Left forelimb (tissue), 1 donor: ENCODE measurements at regions not wholly inside any gene's neighbourhood (a gene's known extent, or its start where the extent isn't known, plus 50 kb on each side); places are given as distances from the start of the nearest gene placed in this dataset.

Source experiments
- DNase-seq: peaks from one replicate; pipeline ENCODE4 v3.0.0-alpha.2; 2018; ENCODE audit warnings: low spot score

DNA sequence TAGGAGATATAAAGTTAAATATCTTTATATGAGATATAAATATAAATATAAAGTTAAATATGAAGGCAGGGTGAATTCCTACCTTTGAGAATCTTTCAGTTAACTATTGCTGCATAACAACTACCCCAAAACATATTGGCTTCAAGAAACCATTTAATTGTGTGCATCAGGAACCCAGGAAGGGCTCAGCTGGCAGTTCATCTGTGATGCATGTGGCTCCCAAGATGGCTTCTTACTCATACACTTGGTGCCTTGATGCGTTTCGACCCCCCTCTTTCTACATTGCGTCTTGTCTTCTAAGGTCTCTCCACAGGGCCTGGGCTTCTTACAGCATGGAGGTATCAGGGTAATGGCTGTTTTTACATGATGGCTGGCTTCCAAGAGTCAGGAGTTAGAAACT is 253.9 kb upstream of the CRY1 start:
- no peak for DNase-seq

DNA sequence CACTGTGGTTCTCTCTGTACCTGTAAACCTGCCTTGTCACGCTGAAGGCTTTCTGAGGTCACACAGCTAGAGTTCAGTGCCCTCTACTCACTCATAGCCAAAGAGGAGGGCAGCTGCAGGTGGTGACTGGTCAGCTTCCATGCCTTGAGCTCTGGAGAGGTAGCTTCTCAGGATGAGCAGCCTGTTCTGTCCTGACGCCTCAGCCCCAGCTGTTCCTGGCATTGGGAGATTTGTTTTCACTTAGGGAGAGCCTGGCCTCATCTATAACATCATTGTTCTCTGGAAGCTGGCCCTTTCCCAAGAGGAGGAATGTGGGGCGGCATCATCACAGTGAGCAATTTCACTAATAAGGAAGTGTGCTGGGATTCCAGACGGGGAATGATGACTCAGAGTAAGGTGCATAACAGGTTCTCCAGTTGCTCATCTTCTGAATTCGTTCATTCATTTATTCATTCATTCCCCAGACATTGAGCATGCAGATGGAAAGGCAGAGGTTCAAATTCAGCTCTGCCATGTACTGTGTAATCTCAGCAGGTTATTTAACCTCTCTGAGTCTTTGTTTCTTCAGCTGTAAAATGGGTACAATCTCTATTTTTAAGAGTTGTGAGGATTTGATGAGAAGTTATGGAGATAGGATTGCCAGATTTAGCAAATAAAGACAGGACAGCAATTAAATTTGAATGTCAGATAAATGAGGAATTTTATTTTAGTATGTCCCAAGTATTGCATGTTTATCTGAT is 255.8 kb upstream of the CRY1 start:
- DNase-seq, result no peak

GRCh38 chr12:107349839-107350238 is 256.5 kb upstream of the CRY1 start:
- DNase-seq, result no peak

DNA sequence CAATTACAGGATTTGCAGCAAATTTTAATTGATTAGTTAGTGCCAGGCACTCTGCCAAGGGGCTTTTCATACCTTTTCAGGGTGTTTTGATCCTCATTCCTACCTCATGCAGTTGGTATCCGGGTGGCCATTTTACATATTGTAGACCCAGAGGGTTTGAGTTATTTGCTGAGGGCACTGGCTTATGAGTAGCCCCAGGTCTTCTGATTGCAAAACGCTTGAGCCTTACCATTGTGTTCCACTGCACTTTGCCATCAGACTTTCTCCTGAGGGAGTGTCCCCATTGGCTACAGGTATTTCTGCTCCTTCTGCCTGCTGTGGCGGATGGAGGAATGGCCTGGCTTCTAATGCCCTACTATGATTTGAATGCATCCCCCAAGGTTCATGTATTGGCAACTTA is 257.8 kb upstream of the CRY1 start:
- no peak for DNase-seq

GRCh38 chr12:107351713-107352112 is 258.4 kb upstream of the CRY1 start:
- DNase-seq, result no peak

- no peak for DNase-seq
Measured at GRCh38 chr12:107352347-107353081, 259.2 kb upstream of the CRY1 start.

- DNase-seq, result no peak
Measured at GRCh38 chr12:107353312-107353711, 260.0 kb upstream of the CRY1 start.

GRCh38 chr12:107355004-107355565 is 261.7 kb upstream of the CRY1 start:
- DNase-seq, result no peak

GRCh38 chr12:107355612-107356011 is 262.3 kb upstream of the CRY1 start:
- DNase-seq, result no peak

- no peak for DNase-seq
Measured at GRCh38 chr12:107356266-107356936, 263.1 kb upstream of the CRY1 start.

DNA sequence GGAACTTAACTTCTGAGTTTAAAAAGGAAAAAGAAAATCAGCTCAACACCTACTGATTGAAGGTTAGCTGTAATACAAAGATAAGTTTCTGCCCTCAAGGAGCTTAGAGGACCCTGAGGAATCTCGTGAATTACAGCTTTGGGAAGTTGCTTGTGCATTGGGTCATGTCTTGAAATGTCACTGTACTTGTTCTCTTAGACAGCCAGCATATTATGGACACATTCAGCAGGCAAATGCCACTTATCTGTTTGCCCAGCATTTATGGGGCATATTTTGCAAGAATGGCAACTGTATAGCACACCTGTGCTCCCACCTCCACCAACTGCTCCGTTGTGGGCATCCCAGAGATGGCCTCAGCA is 263.6 kb upstream of the CRY1 start:
- DNase-seq, result no peak

GRCh38 chr12:107359382-107359781 is 266.0 kb upstream of the CRY1 start:
- no peak for DNase-seq

GRCh38 chr12:107360033-107360432 is 266.7 kb upstream of the CRY1 start:
- no peak for DNase-seq

- DNase-seq, result no peak
Measured at GRCh38 chr12:107360482-107360881, 267.1 kb upstream of the CRY1 start.

DNA sequence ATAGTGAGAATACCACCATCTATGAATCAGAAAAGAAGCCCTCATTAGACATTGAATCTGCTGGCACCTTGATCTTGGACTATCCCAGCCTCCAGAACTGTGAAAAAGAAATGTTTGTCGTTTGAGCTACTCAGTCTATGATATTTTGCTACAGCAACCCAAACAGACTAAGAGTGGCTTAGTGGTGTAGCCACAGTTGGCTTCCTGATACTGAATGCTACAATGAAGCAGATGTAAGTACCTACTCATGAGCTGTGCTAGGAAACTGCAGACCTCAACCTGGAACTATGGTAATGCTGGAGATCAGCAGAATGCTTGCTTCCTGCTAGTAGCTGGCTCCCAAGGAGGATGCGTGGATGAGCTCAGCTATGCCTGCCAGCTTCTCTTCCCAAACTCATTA is 268.6 kb upstream of the CRY1 start:
- DNase-seq, result no peak

DNA sequence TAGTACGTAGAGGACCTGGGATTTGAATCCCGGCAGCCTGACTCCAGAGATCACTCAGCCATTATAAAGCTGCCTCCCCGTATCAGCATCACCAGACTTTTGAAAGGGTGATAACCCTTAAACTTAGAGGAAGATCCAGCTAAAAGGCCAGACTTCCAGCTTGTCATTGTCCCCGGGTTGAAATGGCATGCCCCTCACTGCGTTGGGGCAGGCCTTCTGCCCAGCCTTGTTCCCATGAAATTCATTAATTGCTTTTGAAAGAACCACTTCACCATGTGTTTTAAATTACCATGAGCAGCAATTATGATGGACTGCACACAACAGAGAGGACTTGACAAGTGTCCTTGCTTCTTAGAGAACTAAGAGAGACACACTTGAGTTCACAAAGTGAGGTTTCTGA is 269.6 kb upstream of the CRY1 start:
- no peak for DNase-seq

GRCh38 chr12:107364875-107365518 is 271.6 kb upstream of the CRY1 start:
- no peak for DNase-seq

GRCh38 chr12:107365703-107366102 is 272.4 kb upstream of the CRY1 start:
- no peak for DNase-seq

DNA sequence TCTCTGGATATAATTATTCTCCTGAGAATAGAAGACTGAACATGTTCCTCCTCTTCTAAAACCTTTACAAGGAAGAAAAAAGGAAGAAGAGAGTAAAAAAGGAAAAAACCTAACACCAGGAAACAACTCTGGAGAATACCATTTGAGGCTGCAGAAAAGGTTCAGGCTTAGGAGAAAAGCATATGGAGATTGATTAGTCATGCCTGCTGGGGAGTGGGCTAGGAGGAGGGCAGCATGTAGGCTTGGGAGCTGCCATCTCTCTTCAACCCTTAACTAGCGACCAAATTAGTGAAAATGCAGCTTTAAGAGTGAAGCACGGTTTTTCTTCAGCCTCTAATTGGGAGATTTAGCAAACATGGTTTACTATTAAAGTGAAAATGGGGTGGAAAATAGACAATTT is 273.0 kb upstream of the CRY1 start:
- no peak for DNase-seq

DNA sequence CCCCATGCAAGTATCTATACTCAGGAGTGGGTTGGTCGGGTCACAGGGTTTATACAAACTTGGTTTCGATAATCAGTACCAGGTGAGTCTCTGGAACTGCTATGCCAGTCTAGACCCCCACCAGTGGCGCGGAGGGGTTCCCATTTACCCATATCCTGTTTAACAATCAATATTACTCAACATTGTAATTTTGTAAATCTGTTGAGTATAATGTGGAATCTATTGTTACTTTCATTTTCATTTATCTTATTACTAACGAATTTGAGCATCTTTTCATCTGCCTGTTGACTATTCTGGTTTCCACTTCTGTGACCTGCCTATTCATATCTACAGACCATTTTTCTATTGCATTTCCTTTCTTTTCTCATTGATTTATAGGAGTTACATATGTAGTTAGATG is 275.2 kb upstream of the CRY1 start:
- DNase-seq, result no peak

- no peak for DNase-seq
Measured at GRCh38 chr12:107369006-107369405, 275.7 kb upstream of the CRY1 start.

- no peak for DNase-seq
Measured at GRCh38 chr12:107369679-107370078, 276.3 kb upstream of the CRY1 start.
